Sigmoid colon (tissue), 6 donors: ENCODE measurements at regions not wholly inside any gene's neighbourhood (a gene's known extent, or its start where the extent isn't known, plus 50 kb on each side); places are given as distances from the start of the nearest gene placed in this dataset.

Experiments
- DNase-seq: peaks from one replicate; pipeline ENCODE4 v3.0.0-alpha.2; 2019
- H3K27ac ChIP-seq, 4 donors: fragments of 200-600 bp; sonication (generic); one replicate each; pipeline ENCODE4 v1.5.1; 2016 to 2019; ENCODE audit warnings: mild to moderate bottlenecking in 1 of 4
- H3K27me3 ChIP-seq, 3 donors: fragments of 200-600 bp; sonication (generic); one replicate each; pipeline ENCODE4 v1.5.1; 2019; ENCODE audit warnings: mild to moderate bottlenecking in 1 of 3
- H3K36me3 ChIP-seq, 4 donors: fragments of 200-600 bp; sonication (generic); one replicate each; pipeline ENCODE4 v1.5.1; 2016 to 2019
- H3K4me1 ChIP-seq, 4 donors: fragments of 200-600 bp; sonication (generic); one replicate each; pipeline ENCODE4 v1.5.1; 2017 to 2019
- H3K4me3 ChIP-seq, 4 donors: fragments of 200-600 bp; sonication (generic); one replicate each; pipeline ENCODE4 v1.5.1; 2017 to 2019; ENCODE audit warnings: mild to moderate bottlenecking in 2 of 4, moderate library complexity in 1 of 4
- H3K9me3 ChIP-seq, 4 donors: fragments of 200-600 bp in 3 of 4; sonication (generic) in 3 of 4; one replicate each; pipeline versions ENCODE4 v1.5.1 to v1.6.1; 2013 to 2019
- EP300 ChIP-seq, 4 donors: sonication (generic); formaldehyde crosslinking; IDR thresholded peaks; one replicate each; pipeline ENCODE4 v1.6.1; 2017; ENCODE audit warnings: antibody characterized with exemption in 4 of 4
- POLR2A ChIP-seq, 2 donors: fragments of 450-650 bp; IDR thresholded peaks; one replicate each; pipeline ENCODE4 v1.6.1; 2016; ENCODE audit warnings: antibody characterized with exemption in 2 of 2, mild to moderate bottlenecking in 2 of 2, moderate library complexity in 2 of 2
- POLR2AphosphoS5 ChIP-seq, 4 donors: sonication (generic); formaldehyde crosslinking; IDR thresholded peaks; one replicate each; pipeline ENCODE4 v1.6.1; 2017; ENCODE audit warnings: antibody characterized with exemption in 4 of 4
- WGBS, 2 donors: extraction: QIAGEN DNeasy Blood & Tissue Kit; methylation state at CpG; one replicate each; pipeline ENCODE4 v1.1.7; 2013; 5-methylcytosine and 5-hydroxymethylcytosine counted together
- intact Hi-C: fragments of 100-400 bp; cut with DNase I; formaldehyde crosslinking; loops from one replicate; pipeline ENCODE4 v1.15.1; 2023
- TF ChIP-seq, protein P1 (sequence below), 4 experiments: fragments of 450-650 bp in 3 of 4; fragments of 200-600 bp in 1 of 4; IDR thresholded peaks; one replicate each; pipeline ENCODE4 v1.5.1; 2016 to 2019; ENCODE audit warnings: antibody characterized with exemption in 4 of 4, mild to moderate bottlenecking in 3 of 4, moderate library complexity in 2 of 4
- donor health status: healthy with polysubstance abuse.
- donor health status: healthy.

DNA sequence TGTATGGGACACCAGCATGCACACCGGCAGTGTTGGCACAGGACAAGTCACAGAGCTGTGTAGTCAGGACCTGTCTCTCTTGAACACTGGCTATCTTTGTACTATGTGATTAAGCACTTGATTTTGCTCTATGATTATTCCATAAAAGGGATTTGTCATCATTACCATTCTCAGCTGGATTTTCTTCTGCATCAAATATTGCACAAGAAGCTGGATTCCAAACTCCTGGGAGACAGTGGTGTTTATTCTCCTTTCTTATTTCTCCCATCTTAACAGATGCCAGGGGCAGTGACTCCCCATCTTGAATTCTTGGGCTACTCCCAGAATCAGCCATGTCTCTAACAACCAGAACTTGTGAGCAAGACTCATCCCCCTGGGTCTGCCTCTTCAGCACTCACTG is 62.5 kb upstream of the GNAZ start:
- intact Hi-C loops: no loop called here
- TF ChIP-seq EP300 (IDR thresholded peaks at IDR 0.05) (no peak), POLR2A (IDR thresholded peaks at IDR 0.05) (no peak), POLR2AphosphoS5 (IDR thresholded peaks at IDR 0.05) (no peak)
- TF ChIP-seq, protein P1, sequence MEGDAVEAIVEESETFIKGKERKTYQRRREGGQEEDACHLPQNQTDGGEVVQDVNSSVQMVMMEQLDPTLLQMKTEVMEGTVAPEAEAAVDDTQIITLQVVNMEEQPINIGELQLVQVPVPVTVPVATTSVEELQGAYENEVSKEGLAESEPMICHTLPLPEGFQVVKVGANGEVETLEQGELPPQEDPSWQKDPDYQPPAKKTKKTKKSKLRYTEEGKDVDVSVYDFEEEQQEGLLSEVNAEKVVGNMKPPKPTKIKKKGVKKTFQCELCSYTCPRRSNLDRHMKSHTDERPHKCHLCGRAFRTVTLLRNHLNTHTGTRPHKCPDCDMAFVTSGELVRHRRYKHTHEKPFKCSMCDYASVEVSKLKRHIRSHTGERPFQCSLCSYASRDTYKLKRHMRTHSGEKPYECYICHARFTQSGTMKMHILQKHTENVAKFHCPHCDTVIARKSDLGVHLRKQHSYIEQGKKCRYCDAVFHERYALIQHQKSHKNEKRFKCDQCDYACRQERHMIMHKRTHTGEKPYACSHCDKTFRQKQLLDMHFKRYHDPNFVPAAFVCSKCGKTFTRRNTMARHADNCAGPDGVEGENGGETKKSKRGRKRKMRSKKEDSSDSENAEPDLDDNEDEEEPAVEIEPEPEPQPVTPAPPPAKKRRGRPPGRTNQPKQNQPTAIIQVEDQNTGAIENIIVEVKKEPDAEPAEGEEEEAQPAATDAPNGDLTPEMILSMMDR (IDR thresholded peaks at IDR 0.05): no peak
- no peaks in the 10 kb centered on the region for H3K27me3 ChIP-seq
- H3K4me1 ChIP-seq: no peaks in the 10 kb centered on the region
- H3K27ac ChIP-seq: no peak overlapping the region
- no peak for DNase-seq
- H3K36me3 ChIP-seq: no peaks in the 10 kb centered on the region
- WGBS, 2 donors: 94 to 100% methylated on average over 1 of the region's 1 CpG
- H3K9me3 ChIP-seq: no peaks in the 10 kb centered on the region
- H3K4me3 ChIP-seq: no peak overlapping the region

DNA sequence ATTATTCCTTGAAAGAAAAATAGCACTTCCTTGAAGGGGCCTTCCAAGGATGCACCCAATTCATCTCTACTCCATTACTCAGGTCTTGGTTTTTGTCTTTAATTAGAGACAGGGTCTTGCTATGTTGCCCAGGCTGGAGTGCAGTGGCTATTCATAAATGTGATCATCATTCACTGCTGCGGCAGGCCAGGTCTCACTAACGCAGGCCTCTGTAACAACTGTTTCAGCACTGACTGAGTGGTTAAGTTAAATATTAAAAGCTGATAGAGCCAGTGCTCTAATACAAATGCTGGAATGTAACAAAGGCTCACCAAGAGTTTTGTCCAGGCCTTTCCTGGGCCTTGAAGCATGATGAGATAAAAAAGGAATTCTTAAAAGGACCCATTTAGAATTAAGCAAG is 61.4 kb upstream of the GNAZ start:
- no peak overlapping the region for H3K4me3 ChIP-seq
- no peak overlapping the region for H3K27ac ChIP-seq
- 79 to 90% methylated on average over 2 of the region's 2 CpGs for WGBS, 2 donors
- TF ChIP-seq POLR2A (IDR thresholded peaks at IDR 0.05): no peak
- TF ChIP-seq, protein P1 (IDR thresholded peaks at IDR 0.05): no peak
- TF ChIP-seq EP300 (IDR thresholded peaks at IDR 0.05): no peak
- TF ChIP-seq POLR2AphosphoS5 (IDR thresholded peaks at IDR 0.05): no peak
- no peaks in the 10 kb centered on the region for H3K27me3 ChIP-seq
- no peak for DNase-seq
- intact Hi-C loops: no loop called here
- no peaks in the 10 kb centered on the region for H3K9me3 ChIP-seq
- no peaks in the 10 kb centered on the region for H3K4me1 ChIP-seq
- no peaks in the 10 kb centered on the region for H3K36me3 ChIP-seq
